IMR-90 (cell line): ENCODE measurements at regions not wholly inside any gene's neighbourhood (a gene's known extent, or its start where the extent isn't known, plus 50 kb on each side); places are given as distances from the start of the nearest gene placed in this dataset.

ENCODE experiments used
- ATAC-seq: fragments of 200-7000 bp; cut with Tn5 transposase; 2 replicates; pipeline ENCODE4 v1.9.1; 2020; ENCODE audit warnings: low read depth, mild to moderate bottlenecking, moderate library complexity
- BruUV-seq: library from RNA; stranded (reverse); fragments of 400-500 nt; replicated peaks from 2 replicates; lab custom pipeline; 2021; lab: Mats Ljungman, UMichigan
- CTCF ChIA-PET: fragments of 300-600 bp; formaldehyde crosslinking; extraction: SDS; loops from one replicate; lab custom pipeline; 2021; ENCODE audit warnings: antibody characterized with exemption; lab: Yijun Ruan, JAX
- POLR2A ChIA-PET: fragments of 300-600 bp; sonication (Branson Sonifier 250); formaldehyde crosslinking; loops from one replicate; lab custom pipeline; 2022; ENCODE audit warnings: antibody characterized with exemption; ENCODE audit not compliant: unreplicated experiment; lab: Charles Lee
- DNase-seq: peaks from one replicate; pipeline ENCODE4 v3.0.0; 2013
- H2AFZ ChIP-seq: replicated peaks from 2 replicates; pipeline ENCODE3; 2013; ENCODE audit warnings: low read length, mild to moderate bottlenecking; ENCODE audit not compliant: poor library complexity
- H2AK5ac ChIP-seq: 2 replicates; pipeline ENCODE4 v1.6.1; 2013; ENCODE audit warnings: low read depth, low read length, inconsistent platforms
- H2AK9ac ChIP-seq: replicated peaks from 2 replicates; pipeline ENCODE3; 2013; ENCODE audit warnings: mild to moderate bottlenecking, low read depth, low read length, moderate library complexity; ENCODE audit not compliant: poor library complexity
- H2BK120ac ChIP-seq: 2 replicates; pipeline ENCODE4 v1.6.1; 2013; ENCODE audit warnings: low read depth, low read length, inconsistent platforms
- H2BK15ac ChIP-seq: 3 replicates; pipeline ENCODE4 v1.6.1; 2013; ENCODE audit warnings: low read depth, low read length, inconsistent platforms
- H2BK20ac ChIP-seq: 2 replicates; pipeline ENCODE4 v1.6.1; 2013; ENCODE audit warnings: low read depth, mild to moderate bottlenecking, inconsistent platforms, low read length, moderate library complexity
- H2BK5ac ChIP-seq: 2 replicates; pipeline ENCODE4 v1.6.1; 2013; ENCODE audit warnings: mild to moderate bottlenecking, low read depth, low read length, inconsistent platforms; ENCODE audit not compliant: poor library complexity, severe bottlenecking
- H3K14ac ChIP-seq: replicated peaks from 2 replicates; pipeline ENCODE4 v1.6.1; 2013; ENCODE audit warnings: low read depth, low read length, inconsistent platforms
- H3K18ac ChIP-seq: 2 replicates; pipeline ENCODE4 v1.6.1; 2013; ENCODE audit warnings: low read depth, low read length, control low read depth
- H3K23ac ChIP-seq: 2 replicates; pipeline ENCODE4 v1.6.1; 2013; ENCODE audit warnings: low read depth, low read length, inconsistent platforms
- H3K27ac ChIP-seq: 2 replicates; pipeline ENCODE4 v1.5.1; 2013; ENCODE audit warnings: mild to moderate bottlenecking, control low read depth, low read length; ENCODE audit not compliant: insufficient read depth
- H3K27me3 ChIP-seq: 2 replicates; pipeline ENCODE4 v1.6.1; 2013; ENCODE audit warnings: low read length; ENCODE audit not compliant: control insufficient read depth, insufficient read depth
- H3K36me3 ChIP-seq: 2 replicates; pipeline ENCODE4 v1.6.1; 2013; ENCODE audit warnings: low read length, mixed read lengths; ENCODE audit not compliant: control insufficient read depth, insufficient read depth
- H3K4ac ChIP-seq: 2 replicates; pipeline ENCODE4 v1.6.1; 2013; ENCODE audit warnings: low read depth, low read length, inconsistent platforms
- H3K4me1 ChIP-seq: 2 replicates; pipeline ENCODE4 v1.6.1; 2013; ENCODE audit warnings: low read length, mixed read lengths; ENCODE audit not compliant: control insufficient read depth, insufficient read depth
- H3K4me2 ChIP-seq: 2 replicates; pipeline ENCODE4 v1.6.1; 2013; ENCODE audit warnings: low read depth, mild to moderate bottlenecking, control low read depth, low read length, moderate library complexity
- H3K4me3 ChIP-seq: 2 replicates; pipeline ENCODE4 v1.5.1; 2013; ENCODE audit warnings: low read depth, mild to moderate bottlenecking, control low read depth, low read length, moderate library complexity; ENCODE audit not compliant: insufficient read depth
- H3K56ac ChIP-seq: 2 replicates; pipeline ENCODE4 v1.6.1; 2013; ENCODE audit warnings: low read length, inconsistent platforms; ENCODE audit not compliant: insufficient read depth; ENCODE audit errors: extremely low read depth
- H3K79me1 ChIP-seq, 2 experiments: 2 replicates each; pipeline ENCODE4 v1.6.1; 2013; ENCODE audit warnings: low read length in 2 of 2, inconsistent platforms in 1 of 2, low read depth in 1 of 2
- H3K9ac ChIP-seq: 2 replicates; pipeline ENCODE4 v1.6.1; 2013; ENCODE audit warnings: low read depth, low read length, control low read depth
- H3K9me1 ChIP-seq: 2 replicates; pipeline ENCODE4 v1.6.1; 2013; ENCODE audit warnings: low read length, inconsistent platforms; ENCODE audit not compliant: insufficient read depth
- H3K9me3 ChIP-seq: 2 replicates; pipeline ENCODE4 v1.6.1; 2013; ENCODE audit warnings: low read length; ENCODE audit not compliant: control insufficient read depth, insufficient read depth
- H4K20me1 ChIP-seq: 2 replicates; pipeline ENCODE4 v1.6.1; 2013; ENCODE audit warnings: low read length, inconsistent platforms; ENCODE audit not compliant: insufficient read depth
- H4K5ac ChIP-seq: 2 replicates; pipeline ENCODE4 v1.6.1; 2013; ENCODE audit warnings: mild to moderate bottlenecking, low read depth, low read length, control low read depth
- H4K8ac ChIP-seq, 2 experiments: 2 replicates each; pipeline ENCODE4 v1.6.1; 2013; ENCODE audit warnings: low read depth in 2 of 2, low read length in 2 of 2, control low read depth in 1 of 2, inconsistent platforms in 1 of 2
- H4K91ac ChIP-seq: 2 replicates; pipeline ENCODE4 v1.6.1; 2013; ENCODE audit warnings: low read depth, low read length, inconsistent platforms; ENCODE audit not compliant: insufficient read depth
- BHLHE40 ChIP-seq: fragments of 150-350 bp; IDR thresholded peaks from 2 replicates; pipeline ENCODE4 v1.6.1; 2016; ENCODE audit warnings: mild to moderate bottlenecking, low read depth, low read length
- CEBPB ChIP-seq: IDR thresholded peaks from 2 replicates; pipeline ENCODE4 v1.6.1; 2012; ENCODE audit warnings: low read depth, low read length, improper control_type of control experiment
- CHD1 ChIP-seq: IDR thresholded peaks from 2 replicates; pipeline ENCODE4 v1.6.1; 2012; ENCODE audit warnings: low read depth, low read length, improper control_type of control experiment
- FOS ChIP-seq: fragments of 150-350 bp; IDR thresholded peaks from 2 replicates; pipeline ENCODE4 v1.6.1; 2016; ENCODE audit warnings: low read depth, low read length
- MAFK ChIP-seq: IDR thresholded peaks from 2 replicates; pipeline ENCODE4 v1.6.1; 2012; ENCODE audit warnings: low read depth, low read length, improper control_type of control experiment
- MAZ ChIP-seq: IDR thresholded peaks from 2 replicates; pipeline ENCODE4 v1.6.1; 2012; ENCODE audit warnings: low read depth, mild to moderate bottlenecking, low read length, improper control_type of control experiment, moderate library complexity, borderline replicate concordance
- MXI1 ChIP-seq: IDR thresholded peaks from 2 replicates; pipeline ENCODE4 v1.6.1; 2012; ENCODE audit warnings: low read depth, mild to moderate bottlenecking, low read length, moderate library complexity, borderline replicate concordance
- NFE2L2 ChIP-seq: fragments of 150-350 bp; IDR thresholded peaks from 2 replicates; pipeline ENCODE4 v1.6.1; 2016; ENCODE audit warnings: low read depth, mild to moderate bottlenecking, low read length
- POLR2A ChIP-seq: IDR thresholded peaks from 2 replicates; pipeline ENCODE4 v1.6.1; 2012; ENCODE audit warnings: mild to moderate bottlenecking, low read depth, low read length
- RAD21 ChIP-seq: IDR thresholded peaks from 2 replicates; pipeline ENCODE4 v1.6.1; 2012; ENCODE audit warnings: low read length, improper control_type of control experiment
- SMC3 ChIP-seq: fragments of 150-350 bp; IDR thresholded peaks from 2 replicates; pipeline ENCODE4 v1.6.1; 2016; ENCODE audit warnings: low read depth, mild to moderate bottlenecking, antibody characterized with exemption, low read length, moderate library complexity
- WGBS, 2 experiments: methylation state at CpG; one replicate each; pipeline versions ENCODE4 v1.1.5 to v1.1.7; 2013; ENCODE audit warnings: missing lambda C conversion rate in 2 of 2; ENCODE audit not compliant: insufficient read length in 1 of 2; ENCODE audit errors: extremely low coverage in 2 of 2; 5-methylcytosine and 5-hydroxymethylcytosine counted together
- dilution Hi-C: fragments of 300-500 bp; cut with HindIII; formaldehyde crosslinking; loops from one replicate; pipeline ENCODE4 v1.14.3; 2018; ENCODE audit warnings: low sequenced_read_pairs; ENCODE audit not compliant: unreplicated experiment
- in situ Hi-C: fragments of 300-500 bp; cut with MboI; formaldehyde crosslinking; loops from 3 replicates; pipeline ENCODE4 v1.14.3; 2019; ENCODE audit warnings: low sequenced_read_pairs, inconsistent platforms, mixed read lengths
- intact Hi-C: fragments of 100-400 bp; cut with micrococcal nuclease; formaldehyde crosslinking; loops from 2 replicates; pipeline ENCODE4 v1.10.0; 2022
- TF ChIP-seq, protein P1 (sequence below): fragments of 150-350 bp; IDR thresholded peaks from 2 replicates; pipeline ENCODE4 v1.6.1; 2017; ENCODE audit warnings: mild to moderate bottlenecking, antibody characterized with exemption, low read length, low read depth
- TF ChIP-seq, protein P2 (sequence below): fragments of 150-350 bp; IDR thresholded peaks from 2 replicates; pipeline ENCODE4 v1.6.1; 2016; ENCODE audit warnings: low read depth, mild to moderate bottlenecking, low read length, moderate library complexity, borderline replicate concordance
- TF ChIP-seq, protein P3 (sequence below): conservative IDR thresholded peaks from 2 replicates; pipeline ENCODE4 v1.5.1; 2012; ENCODE audit warnings: mild to moderate bottlenecking, low read depth, low read length, improper control_type of control experiment

DNA sequence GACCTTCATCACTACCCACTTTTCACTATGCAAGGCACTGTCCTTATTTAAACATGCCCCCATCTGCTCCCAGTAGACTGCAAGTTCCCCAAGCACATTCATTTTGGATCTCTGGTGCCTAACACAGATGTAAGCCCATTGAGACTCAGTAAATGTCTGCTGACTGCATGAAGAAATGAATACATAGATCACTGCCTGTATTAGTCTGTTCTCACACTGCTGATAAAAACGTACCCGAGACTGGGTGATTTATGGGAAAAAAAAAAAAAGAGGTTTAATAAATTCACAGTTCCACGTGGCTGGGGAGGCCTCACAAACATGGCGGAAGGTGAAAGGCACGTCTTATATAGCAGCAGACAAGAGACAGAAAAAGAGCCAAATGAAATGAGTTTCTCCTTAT is 204.9 kb downstream of the ATG4C start:
- H3K9me1 ChIP-seq = no peaks in the 10 kb centered on the region
- no peaks in the 10 kb centered on the region for H3K4me1 ChIP-seq
- H3K23ac ChIP-seq = no peak overlapping the region
- ATAC-seq (no peak), DNase-seq (no peak)
- CTCF ChIA-PET = no interaction called here
- no peak overlapping the region for H2AK5ac ChIP-seq
- H3K27ac ChIP-seq = no peak overlapping the region
- no peak overlapping the region for H3K4me2 ChIP-seq
- TF ChIP-seq SMC3 (no peak), POLR2A (no peak), FOS (no peak), RAD21 (no peak), MAZ (no peak), MXI1 (no peak), NFE2L2 (no peak), CEBPB (no peak), MAFK (no peak), CHD1 (no peak), BHLHE40 (no peak)
- TF ChIP-seq, protein P1, sequence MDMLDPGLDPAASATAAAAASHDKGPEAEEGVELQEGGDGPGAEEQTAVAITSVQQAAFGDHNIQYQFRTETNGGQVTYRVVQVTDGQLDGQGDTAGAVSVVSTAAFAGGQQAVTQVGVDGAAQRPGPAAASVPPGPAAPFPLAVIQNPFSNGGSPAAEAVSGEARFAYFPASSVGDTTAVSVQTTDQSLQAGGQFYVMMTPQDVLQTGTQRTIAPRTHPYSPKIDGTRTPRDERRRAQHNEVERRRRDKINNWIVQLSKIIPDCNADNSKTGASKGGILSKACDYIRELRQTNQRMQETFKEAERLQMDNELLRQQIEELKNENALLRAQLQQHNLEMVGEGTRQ = no peak
- TF ChIP-seq, protein P2, sequence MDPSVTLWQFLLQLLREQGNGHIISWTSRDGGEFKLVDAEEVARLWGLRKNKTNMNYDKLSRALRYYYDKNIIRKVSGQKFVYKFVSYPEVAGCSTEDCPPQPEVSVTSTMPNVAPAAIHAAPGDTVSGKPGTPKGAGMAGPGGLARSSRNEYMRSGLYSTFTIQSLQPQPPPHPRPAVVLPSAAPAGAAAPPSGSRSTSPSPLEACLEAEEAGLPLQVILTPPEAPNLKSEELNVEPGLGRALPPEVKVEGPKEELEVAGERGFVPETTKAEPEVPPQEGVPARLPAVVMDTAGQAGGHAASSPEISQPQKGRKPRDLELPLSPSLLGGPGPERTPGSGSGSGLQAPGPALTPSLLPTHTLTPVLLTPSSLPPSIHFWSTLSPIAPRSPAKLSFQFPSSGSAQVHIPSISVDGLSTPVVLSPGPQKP = no peak
- TF ChIP-seq, protein P3, sequence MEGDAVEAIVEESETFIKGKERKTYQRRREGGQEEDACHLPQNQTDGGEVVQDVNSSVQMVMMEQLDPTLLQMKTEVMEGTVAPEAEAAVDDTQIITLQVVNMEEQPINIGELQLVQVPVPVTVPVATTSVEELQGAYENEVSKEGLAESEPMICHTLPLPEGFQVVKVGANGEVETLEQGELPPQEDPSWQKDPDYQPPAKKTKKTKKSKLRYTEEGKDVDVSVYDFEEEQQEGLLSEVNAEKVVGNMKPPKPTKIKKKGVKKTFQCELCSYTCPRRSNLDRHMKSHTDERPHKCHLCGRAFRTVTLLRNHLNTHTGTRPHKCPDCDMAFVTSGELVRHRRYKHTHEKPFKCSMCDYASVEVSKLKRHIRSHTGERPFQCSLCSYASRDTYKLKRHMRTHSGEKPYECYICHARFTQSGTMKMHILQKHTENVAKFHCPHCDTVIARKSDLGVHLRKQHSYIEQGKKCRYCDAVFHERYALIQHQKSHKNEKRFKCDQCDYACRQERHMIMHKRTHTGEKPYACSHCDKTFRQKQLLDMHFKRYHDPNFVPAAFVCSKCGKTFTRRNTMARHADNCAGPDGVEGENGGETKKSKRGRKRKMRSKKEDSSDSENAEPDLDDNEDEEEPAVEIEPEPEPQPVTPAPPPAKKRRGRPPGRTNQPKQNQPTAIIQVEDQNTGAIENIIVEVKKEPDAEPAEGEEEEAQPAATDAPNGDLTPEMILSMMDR = no peak
- no peaks in the 10 kb centered on the region for H3K79me1 ChIP-seq
- H3K4me3 ChIP-seq = no peak overlapping the region
- H2BK20ac ChIP-seq = no peak overlapping the region
- no TSS peak for BruUV-seq
- no peak overlapping the region for H3K14ac ChIP-seq
- no peak overlapping the region for H2AFZ ChIP-seq
- H4K20me1 ChIP-seq = no peaks in the 10 kb centered on the region
- H2BK5ac ChIP-seq = no peak overlapping the region
- H3K27me3 ChIP-seq = no peaks in the 10 kb centered on the region; the same call in 1 of the 2 replicates
- no peaks in the 10 kb centered on the region for H3K9me3 ChIP-seq
- intact Hi-C loops (no loop called here), in situ Hi-C loops (no loop called here), dilution Hi-C loops (no loop called here)
- H4K91ac ChIP-seq = no peak overlapping the region
- H4K8ac ChIP-seq = no peak overlapping the region
- no peak overlapping the region for H4K5ac ChIP-seq
- H2AK9ac ChIP-seq = no peak overlapping the region
- no peak overlapping the region for H3K9ac ChIP-seq
- no peak overlapping the region for H2BK15ac ChIP-seq
- H2BK120ac ChIP-seq = no peak overlapping the region
- H3K36me3 ChIP-seq = no peaks in the 10 kb centered on the region
- no CpG with 5 or more reads among the region's 5 CpGs for WGBS, 2 experiments
- H3K56ac ChIP-seq = no peak overlapping the region
- H3K4ac ChIP-seq = no peak overlapping the region
- POLR2A ChIA-PET = no interaction called here
- H3K18ac ChIP-seq = no peak overlapping the region
